ENCODE measurements at regions not wholly inside any gene's neighbourhood (a gene's known extent, or its start where the extent isn't known, plus 50 kb on each side); places are given as distances from the start of the nearest gene placed in this dataset.

DNA sequence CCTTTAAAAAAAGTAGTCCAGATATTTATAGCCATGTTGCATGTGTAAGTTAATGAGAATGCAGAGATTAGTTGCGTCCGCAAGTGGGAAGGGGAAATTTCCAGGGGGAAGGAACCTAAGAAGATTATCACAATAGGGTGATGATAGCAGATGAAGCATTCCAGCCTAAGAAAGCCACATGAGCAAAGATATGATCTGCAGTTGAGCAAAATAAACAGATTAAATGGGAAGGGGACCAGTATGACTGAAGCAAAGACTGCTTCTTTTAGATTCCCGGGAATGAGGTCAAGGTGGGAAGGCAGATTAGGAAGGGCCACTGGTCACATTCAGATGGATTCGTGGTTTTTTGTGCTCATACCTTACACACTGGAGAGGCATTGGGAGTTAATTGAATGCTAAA is 154.6 kb upstream of the CDH2 start (continued):
- TF ChIP-seq ZBTB40 (IDR thresholded peaks at IDR 0.05; ENCODE audit: borderline replicate concordance) (no peak), POU2F2 (IDR thresholded peaks at IDR 0.05; ENCODE audit: borderline replicate concordance, low read depth, low read length) (no peak), MXI1 (IDR thresholded peaks at IDR 0.05; ENCODE audit: low read depth, low read length) (no peak), ASH2L (IDR thresholded peaks at IDR 0.05; ENCODE audit: borderline replicate concordance, low read depth) (no peak), HDAC2 (IDR thresholded peaks at IDR 0.05) (no peak)
- TF ChIP-seq, protein P1, sequence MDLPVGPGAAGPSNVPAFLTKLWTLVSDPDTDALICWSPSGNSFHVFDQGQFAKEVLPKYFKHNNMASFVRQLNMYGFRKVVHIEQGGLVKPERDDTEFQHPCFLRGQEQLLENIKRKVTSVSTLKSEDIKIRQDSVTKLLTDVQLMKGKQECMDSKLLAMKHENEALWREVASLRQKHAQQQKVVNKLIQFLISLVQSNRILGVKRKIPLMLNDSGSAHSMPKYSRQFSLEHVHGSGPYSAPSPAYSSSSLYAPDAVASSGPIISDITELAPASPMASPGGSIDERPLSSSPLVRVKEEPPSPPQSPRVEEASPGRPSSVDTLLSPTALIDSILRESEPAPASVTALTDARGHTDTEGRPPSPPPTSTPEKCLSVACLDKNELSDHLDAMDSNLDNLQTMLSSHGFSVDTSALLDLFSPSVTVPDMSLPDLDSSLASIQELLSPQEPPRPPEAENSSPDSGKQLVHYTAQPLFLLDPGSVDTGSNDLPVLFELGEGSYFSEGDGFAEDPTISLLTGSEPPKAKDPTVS (IDR thresholded peaks at IDR 0.05; ENCODE audit: low read depth, low read length) = no peak

DNA sequence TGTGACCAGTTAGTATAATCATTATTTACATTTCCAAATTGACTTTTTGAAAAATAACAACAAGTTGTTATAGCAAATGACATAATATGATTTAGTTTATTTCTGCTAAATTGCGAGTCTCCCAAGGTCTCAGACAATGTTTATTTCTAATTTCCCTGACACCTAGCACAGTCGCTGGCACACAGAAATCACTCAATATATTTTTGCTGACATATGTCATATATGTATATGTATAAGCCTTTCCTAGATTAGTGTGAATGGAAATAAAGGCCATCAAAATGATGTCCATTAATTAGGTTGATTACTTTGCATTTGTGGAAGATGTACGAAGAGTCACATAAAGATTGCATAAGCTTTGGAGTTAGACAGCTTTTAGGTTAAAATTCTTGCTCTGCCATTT is 136.7 kb upstream of the CDH2 start:
- no TSS peak for BruUV-seq (replicated peaks)
- no peak for FAIRE-seq
- H3K27ac ChIP-seq (ENCODE audit: control insufficient read depth, insufficient read depth) = no peak overlapping the region
- POLR2A ChIA-PET = no interaction called here
- in situ Hi-C loops (cut with MboI) = no loop called here
- RAD21 ChIA-PET (ENCODE audit: unreplicated experiment) = no interaction called here
- H2AFZ ChIP-seq (ENCODE audit: control insufficient read depth, low read depth, low read length) = no peak overlapping the region
- no peak overlapping the region for H3K4me3 ChIP-seq
- H3K4me2 ChIP-seq (ENCODE audit: control insufficient read depth, insufficient read depth) = no peak overlapping the region
- H3K27me3 ChIP-seq (replicated peaks in 1 of 2; ENCODE audit: control insufficient read depth in 2 of 2, insufficient read depth in 2 of 2, low read length in 1 of 2) = no peaks in the 10 kb centered on the region
- H3K9me3 ChIP-seq (replicated peaks; ENCODE audit: control insufficient read depth, insufficient read depth, low read length) = no peaks in the 10 kb centered on the region
- H4K20me1 ChIP-seq (ENCODE audit: control insufficient read depth, insufficient read depth) = no peaks in the 10 kb centered on the region
- intact Hi-C loops (cut with micrococcal nuclease; ENCODE audit: unreplicated experiment) = no loop called here
- SMC1A ChIA-PET (ENCODE audit: uncharacterized antibody, unreplicated experiment) = interaction anchor here (1.2 kb wide), 1 partner anchor 10 kb away, joined by 3 read pairs; no protein-coding TSS in a partner anchor
- no peaks in the 10 kb centered on the region for H3K36me3 ChIP-seq (ENCODE audit: control insufficient read depth in 2 of 2, insufficient read depth in 2 of 2, low read length in 1 of 2)
- no peak for ATAC-seq
- DNase-seq (ENCODE audit: low read depth, low spot score) = no peak
- H3K79me2 ChIP-seq (ENCODE audit: control insufficient read depth, insufficient read depth, low read length) = no peaks in the 10 kb centered on the region
- CTCF ChIA-PET = no interaction called here
- no peaks in the 10 kb centered on the region for H3K4me1 ChIP-seq (ENCODE audit: control insufficient read depth, insufficient read depth, low read length)
- WGBS (ENCODE audit: insufficient coverage, insufficient replicate concordance, low lambda C conversion rate, missing lambda C conversion rate) = 16% methylated on average over 3 of the region's 3 CpGs
- H3K9ac ChIP-seq (ENCODE audit: control insufficient read depth, insufficient read depth, low read length) = no peak overlapping the region
- no peak for TF ChIP-seq NFYA (IDR thresholded peaks at IDR 0.05; ENCODE audit: borderline replicate concordance, low read depth, low read length)
- no peak for TF ChIP-seq RB1 (IDR thresholded peaks at IDR 0.05; ENCODE audit: borderline replicate concordance)
- TF ChIP-seq MTA2 (IDR thresholded peaks at IDR 0.05; ENCODE audit: low read depth) = no peak
- no peak for TF ChIP-seq IKZF2 (IDR thresholded peaks at IDR 0.05)
- TF ChIP-seq JUNB (IDR thresholded peaks at IDR 0.05) = no peak
- no peak for TF ChIP-seq ETV6 (conservative IDR thresholded peaks at IDR 0.05 in 1 of 2, IDR thresholded peaks at IDR 0.05 in 1 of 2; ENCODE audit: borderline replicate concordance in 1 of 2, low read depth in 1 of 2)
- TF ChIP-seq NR2C1 (IDR thresholded peaks at IDR 0.05) = no peak
- TF ChIP-seq ZNF384 (IDR thresholded peaks at IDR 0.05; ENCODE audit: borderline replicate concordance, low read depth, low read length) = no peak
- TF ChIP-seq ZNF217 (IDR thresholded peaks at IDR 0.05) = no peak
- TF ChIP-seq ASH2L (IDR thresholded peaks at IDR 0.05; ENCODE audit: borderline replicate concordance, low read depth) = no peak
- TF ChIP-seq TAF1 (IDR thresholded peaks at IDR 0.05; ENCODE audit: borderline replicate concordance, low read depth, low read length) = no peak
- TF ChIP-seq HDAC2 (IDR thresholded peaks at IDR 0.05) = no peak
- TF ChIP-seq KLF5 (IDR thresholded peaks at IDR 0.05; ENCODE audit: partially characterized antibody) = no peak
